Activated naive CD4-positive, alpha-beta T cell treated with anti-CD3 and anti-CD28 coated beads, Interleukin-2, amount 10 ng/mL, durations not matched to agents 7 days and 5 days (primary cell): ENCODE measurements at regions not wholly inside any gene's neighbourhood (a gene's known extent, or its start where the extent isn't known, plus 50 kb on each side); places are given as distances from the start of the nearest gene placed in this dataset.

Experiments
- CTCF ChIA-PET: fragments of 350-600 bp; sonication (Branson Sonifier 250); formaldehyde crosslinking; loops from one replicate; lab custom pipeline; 2021; ENCODE audit warnings: antibody characterized with exemption; lab: Charles Lee
- DNase-seq: peaks from one replicate; pipeline ENCODE4 v3.0.0-alpha.2; 2020
- H3K27ac Mint-ChIP-seq: one replicate; pipeline ENCODE4 v1.8.0; 2021; ENCODE audit warnings: mild to moderate bottlenecking, moderate library complexity, mixed read lengths
- H3K27me3 Mint-ChIP-seq: one replicate; pipeline ENCODE4 v1.8.0; 2021; ENCODE audit warnings: mild to moderate bottlenecking, mixed read lengths
- H3K36me3 Mint-ChIP-seq: one replicate; pipeline ENCODE4 v1.8.0; 2021; ENCODE audit warnings: mixed read lengths
- H3K4me1 Mint-ChIP-seq: one replicate; pipeline ENCODE4 v1.8.0; 2021; ENCODE audit warnings: mixed read lengths
- H3K4me3 Mint-ChIP-seq: one replicate; pipeline ENCODE4 v1.8.0; 2021; ENCODE audit warnings: mild to moderate bottlenecking, moderate library complexity, mixed read lengths
- H3K9me3 Mint-ChIP-seq: one replicate; pipeline ENCODE4 v1.8.0; 2021; ENCODE audit warnings: mixed read lengths

- CTCF ChIA-PET: no interaction called here
- no peak overlapping the region for H3K27ac Mint-ChIP-seq
- DNase-seq: no peak
- H3K4me3 Mint-ChIP-seq: no peak overlapping the region
- no peaks in the 10 kb centered on the region for H3K27me3 Mint-ChIP-seq
- no peaks in the 10 kb centered on the region for H3K36me3 Mint-ChIP-seq
- H3K9me3 Mint-ChIP-seq: peaks cover 2% of the 10 kb centered on the region
- H3K4me1 Mint-ChIP-seq: no peaks in the 10 kb centered on the region
Measured at GRCh38 chr4:27629532-27630225, 769.0 kb downstream of the STIM2 start.

GRCh38 chr4:27635936-27636913 lies 775.6 kb downstream of the STIM2 start:
- no peak overlapping the region for H3K27ac Mint-ChIP-seq
- DNase-seq: no peak
- H3K4me1 Mint-ChIP-seq: no peaks in the 10 kb centered on the region
- peaks cover 2% of the 10 kb centered on the region for H3K9me3 Mint-ChIP-seq
- CTCF ChIA-PET: no interaction called here
- H3K36me3 Mint-ChIP-seq: no peaks in the 10 kb centered on the region
- no peaks in the 10 kb centered on the region for H3K27me3 Mint-ChIP-seq
- H3K4me3 Mint-ChIP-seq: no peak overlapping the region

- Mint-ChIP-seq H3K9me3 (peaks cover 2% of the 10 kb centered on the region), H3K27ac (no peak overlapping the region), H3K4me1 (no peaks in the 10 kb centered on the region), H3K4me3 (no peak overlapping the region), H3K36me3 (no peaks in the 10 kb centered on the region), H3K27me3 (no peaks in the 10 kb centered on the region)
- no peak for DNase-seq
- CTCF ChIA-PET: no interaction called here
Measured at GRCh38 chr4:27638163-27638915, 777.7 kb downstream of the STIM2 start.

- Mint-ChIP-seq H3K27ac (no peak overlapping the region), H3K4me3 (no peak overlapping the region), H3K9me3 (no peaks in the 10 kb centered on the region), H3K4me1 (no peaks in the 10 kb centered on the region), H3K36me3 (no peaks in the 10 kb centered on the region), H3K27me3 (no peaks in the 10 kb centered on the region)
- CTCF ChIA-PET: no interaction called here
- no peak for DNase-seq
Measured at GRCh38 chr4:27643101-27643500, 782.5 kb downstream of the STIM2 start.

GRCh38 chr4:27648416-27648815 lies 787.8 kb downstream of the STIM2 start:
- Mint-ChIP-seq H3K27me3 (no peaks in the 10 kb centered on the region), H3K36me3 (no peaks in the 10 kb centered on the region), H3K9me3 (no peaks in the 10 kb centered on the region), H3K27ac (no peak overlapping the region), H3K4me3 (no peak overlapping the region), H3K4me1 (no peaks in the 10 kb centered on the region)
- CTCF ChIA-PET: no interaction called here
- DNase-seq: no peak

- Mint-ChIP-seq H3K36me3 (no peaks in the 10 kb centered on the region), H3K27me3 (no peaks in the 10 kb centered on the region), H3K27ac (no peak overlapping the region), H3K9me3 (no peaks in the 10 kb centered on the region), H3K4me1 (no peaks in the 10 kb centered on the region), H3K4me3 (no peak overlapping the region)
- no peak for DNase-seq
- CTCF ChIA-PET: no interaction called here
Measured at GRCh38 chr4:27662426-27662825, 801.8 kb downstream of the STIM2 start.

GRCh38 chr4:27666943-27667342 lies 806.3 kb downstream of the STIM2 start:
- no peak overlapping the region for H3K27ac Mint-ChIP-seq
- no peak overlapping the region for H3K4me3 Mint-ChIP-seq
- CTCF ChIA-PET: no interaction called here
- H3K27me3 Mint-ChIP-seq: no peaks in the 10 kb centered on the region
- no peaks in the 10 kb centered on the region for H3K4me1 Mint-ChIP-seq
- DNase-seq: no peak
- no peaks in the 10 kb centered on the region for H3K36me3 Mint-ChIP-seq
- H3K9me3 Mint-ChIP-seq: no peaks in the 10 kb centered on the region

- no peak for DNase-seq
- Mint-ChIP-seq H3K27ac (no peak overlapping the region), H3K4me3 (no peak overlapping the region), H3K36me3 (no peaks in the 10 kb centered on the region), H3K9me3 (no peaks in the 10 kb centered on the region), H3K4me1 (no peaks in the 10 kb centered on the region), H3K27me3 (no peaks in the 10 kb centered on the region)
- CTCF ChIA-PET: no interaction called here
Measured at GRCh38 chr4:27668001-27668400, 807.4 kb downstream of the STIM2 start.

GRCh38 chr4:27678027-27678426 lies 817.4 kb downstream of the STIM2 start:
- Mint-ChIP-seq H3K4me3 (no peak overlapping the region), H3K36me3 (no peaks in the 10 kb centered on the region), H3K4me1 (no peaks in the 10 kb centered on the region), H3K27me3 (no peaks in the 10 kb centered on the region), H3K9me3 (no peaks in the 10 kb centered on the region), H3K27ac (no peak overlapping the region)
- no peak for DNase-seq
- CTCF ChIA-PET: no interaction called here

GRCh38 chr4:27684610-27685011 lies 824.0 kb downstream of the STIM2 start:
- no peak overlapping the region for H3K4me3 Mint-ChIP-seq
- H3K36me3 Mint-ChIP-seq: no peaks in the 10 kb centered on the region
- H3K27ac Mint-ChIP-seq: no peak overlapping the region
- no peaks in the 10 kb centered on the region for H3K4me1 Mint-ChIP-seq
- CTCF ChIA-PET: interaction anchor here (0.6 kb wide), 2 partner anchors 10 to 11 kb away, joined by 3 read pairs; no protein-coding TSS in a partner anchor
- H3K27me3 Mint-ChIP-seq: no peaks in the 10 kb centered on the region
- DNase-seq: peak; percentile 29
- H3K9me3 Mint-ChIP-seq: no peaks in the 10 kb centered on the region

GRCh38 chr4:27685091-27685490 lies 824.5 kb downstream of the STIM2 start:
- CTCF ChIA-PET: no interaction called here
- no peak overlapping the region for H3K4me3 Mint-ChIP-seq

GRCh38 chr4:27685947-27686346 lies 825.3 kb downstream of the STIM2 start:
- H3K4me3 Mint-ChIP-seq: no peak overlapping the region
- no peaks in the 10 kb centered on the region for H3K36me3 Mint-ChIP-seq
- no peak for DNase-seq
- H3K9me3 Mint-ChIP-seq: no peaks in the 10 kb centered on the region
- no peaks in the 10 kb centered on the region for H3K27me3 Mint-ChIP-seq
- H3K4me1 Mint-ChIP-seq: no peaks in the 10 kb centered on the region
- CTCF ChIA-PET: no interaction called here
- H3K27ac Mint-ChIP-seq: no peak overlapping the region

More at GRCh38 chr4:27685091-27685490, 824.5 kb downstream of the STIM2 start:
- Mint-ChIP-seq H3K36me3 (no peaks in the 10 kb centered on the region), H3K4me1 (no peaks in the 10 kb centered on the region), H3K27me3 (no peaks in the 10 kb centered on the region), H3K27ac (no peak overlapping the region), H3K9me3 (no peaks in the 10 kb centered on the region)
- no peak for DNase-seq

- Mint-ChIP-seq H3K27ac (no peak overlapping the region), H3K9me3 (peaks cover 3% of the 10 kb centered on the region), H3K27me3 (no peaks in the 10 kb centered on the region), H3K36me3 (no peaks in the 10 kb centered on the region), H3K4me3 (no peak overlapping the region), H3K4me1 (no peaks in the 10 kb centered on the region)
- CTCF ChIA-PET: interaction anchor here (0.6 to 0.8 kb wide), 2 partner anchors 13 to 20 kb away, joined by 3 to 4 read pairs; no protein-coding TSS in a partner anchor
- DNase-seq: no peak
Measured at GRCh38 chr4:27692158-27692557, 831.5 kb downstream of the STIM2 start.
